ENCODE measurements at regions not wholly inside any gene's neighbourhood (a gene's known extent, or its start where the extent isn't known, plus 50 kb on each side); places are given as distances from the start of the nearest gene placed in this dataset.

GRCh38 chrX:63869506-63869905, 84.5 kb upstream of the ARHGEF9 start:
- DNase-seq: no peak

- no peak for DNase-seq
Observed at GRCh38 chrX:63855896-63856295, 70.9 kb upstream of the ARHGEF9 start.

GRCh38 chrX:63835361-63835760, 50.3 kb upstream of the ARHGEF9 start:
- no peak for DNase-seq

All from DMS53 (cell line).